PFSK-1 (cell line): ENCODE measurements at regions not wholly inside any gene's neighbourhood (a gene's known extent, or its start where the extent isn't known, plus 50 kb on each side); places are given as distances from the start of the nearest gene placed in this dataset.

Experiments
- POLR2AphosphoS5 ChIP-seq: IDR thresholded peaks from 2 replicates; pipeline ENCODE4 v1.6.1; 2012; ENCODE audit warnings: low read depth, mild to moderate bottlenecking, control low read depth, low read length, moderate library complexity
- TAF1 ChIP-seq: IDR thresholded peaks from 2 replicates; pipeline ENCODE4 v1.6.1; 2012; ENCODE audit warnings: low read length, control low read depth, borderline replicate concordance; ENCODE audit not compliant: insufficient read depth

DNA sequence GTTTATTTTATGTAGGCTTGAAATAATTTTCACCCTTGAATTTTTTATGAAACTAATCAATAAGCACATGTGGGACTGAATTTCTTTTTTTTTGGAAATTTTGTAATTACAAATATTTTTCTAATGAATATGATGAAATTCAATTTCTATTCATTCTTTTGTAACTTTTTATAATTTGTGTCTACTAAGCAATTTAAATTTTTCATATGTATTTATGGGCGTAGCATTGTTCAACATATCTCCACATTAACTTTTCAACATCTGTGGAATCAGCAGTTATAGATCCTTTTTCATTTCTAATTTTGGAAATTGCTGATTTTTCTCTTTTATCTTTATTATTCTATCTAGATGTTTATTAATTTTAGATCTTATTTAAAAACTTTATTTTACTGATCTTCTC lies 1320.3 kb downstream of the C4orf33 start:
- no peak for TF ChIP-seq TAF1
- TF ChIP-seq POLR2AphosphoS5: no peak
